ENCODE measurements at regions not wholly inside any gene's neighbourhood (a gene's known extent, or its start where the extent isn't known, plus 50 kb on each side); places are given as distances from the start of the nearest gene placed in this dataset.

DNA sequence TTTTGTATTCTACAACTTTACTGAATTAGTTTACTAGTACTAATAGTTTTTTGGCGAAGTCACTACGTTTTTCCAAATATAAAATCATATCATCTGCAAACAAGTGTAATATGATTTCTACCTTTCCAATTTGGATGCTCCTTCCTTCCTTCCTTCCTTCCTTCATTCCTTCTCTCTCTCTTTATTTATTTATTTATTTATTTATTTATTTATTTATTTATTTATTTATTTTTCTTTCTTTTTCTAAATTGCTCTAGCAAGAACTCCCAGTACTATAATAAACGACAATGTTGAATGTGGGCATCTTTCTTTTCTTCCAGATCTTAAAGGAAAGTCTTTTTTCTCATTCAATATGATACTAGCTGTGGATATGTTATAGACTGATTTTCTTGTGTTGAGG lies 656.0 kb upstream of the LUZP2 start:
- no peaks in the 10 kb centered on the region for H3K9me3 ChIP-seq
- no peak overlapping the region for H3K4me3 ChIP-seq
- DNase-seq (no peak), ATAC-seq (no peak)
- 89 to 96% (median 91%) methylated on average over 3 of the region's 3 CpGs for WGBS, 3 donors
- intact Hi-C loops (cut with DNase I), result no loop called here
- TF ChIP-seq, protein P1, sequence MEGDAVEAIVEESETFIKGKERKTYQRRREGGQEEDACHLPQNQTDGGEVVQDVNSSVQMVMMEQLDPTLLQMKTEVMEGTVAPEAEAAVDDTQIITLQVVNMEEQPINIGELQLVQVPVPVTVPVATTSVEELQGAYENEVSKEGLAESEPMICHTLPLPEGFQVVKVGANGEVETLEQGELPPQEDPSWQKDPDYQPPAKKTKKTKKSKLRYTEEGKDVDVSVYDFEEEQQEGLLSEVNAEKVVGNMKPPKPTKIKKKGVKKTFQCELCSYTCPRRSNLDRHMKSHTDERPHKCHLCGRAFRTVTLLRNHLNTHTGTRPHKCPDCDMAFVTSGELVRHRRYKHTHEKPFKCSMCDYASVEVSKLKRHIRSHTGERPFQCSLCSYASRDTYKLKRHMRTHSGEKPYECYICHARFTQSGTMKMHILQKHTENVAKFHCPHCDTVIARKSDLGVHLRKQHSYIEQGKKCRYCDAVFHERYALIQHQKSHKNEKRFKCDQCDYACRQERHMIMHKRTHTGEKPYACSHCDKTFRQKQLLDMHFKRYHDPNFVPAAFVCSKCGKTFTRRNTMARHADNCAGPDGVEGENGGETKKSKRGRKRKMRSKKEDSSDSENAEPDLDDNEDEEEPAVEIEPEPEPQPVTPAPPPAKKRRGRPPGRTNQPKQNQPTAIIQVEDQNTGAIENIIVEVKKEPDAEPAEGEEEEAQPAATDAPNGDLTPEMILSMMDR (IDR thresholded peaks at IDR 0.05), result no peak
- H3K36me3 ChIP-seq (ENCODE audit: insufficient read depth in 1 of 2, low read depth in 1 of 2), result no peaks in the 10 kb centered on the region
- no peaks in the 10 kb centered on the region for H3K4me1 ChIP-seq
- no peaks in the 10 kb centered on the region for H3K27me3 ChIP-seq (ENCODE audit: insufficient read depth in 3 of 3, low read length in 2 of 3)
- no peak overlapping the region for H3K27ac ChIP-seq

DNA sequence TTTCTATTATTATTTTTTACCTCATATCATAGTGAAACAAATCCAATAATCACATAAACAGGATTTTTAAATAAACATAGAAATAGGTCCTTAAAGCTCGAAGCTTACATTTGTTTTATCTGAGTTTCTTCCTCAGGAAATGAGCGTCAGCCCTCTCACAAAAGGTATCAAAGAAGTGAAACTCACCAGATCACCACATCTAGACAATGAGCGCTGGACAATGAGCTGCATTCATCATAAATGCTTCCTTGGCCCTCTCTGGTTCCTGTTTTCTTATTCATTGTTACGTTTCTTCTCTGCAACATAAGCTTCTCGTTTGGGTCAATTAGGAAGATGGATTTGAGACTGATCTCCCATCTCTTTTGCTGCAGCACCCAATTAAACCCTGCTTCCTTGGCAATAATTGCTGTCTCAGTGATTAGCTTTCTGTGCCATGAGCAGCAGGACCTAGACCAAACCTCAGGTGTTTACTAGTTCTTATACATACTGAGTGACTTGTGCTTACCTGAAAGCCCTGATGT lies 649.9 kb upstream of the LUZP2 start:
- TF ChIP-seq, protein P1 (IDR thresholded peaks at IDR 0.05), result no peak
- DNase-seq, result no peak

GRCh38 chr11:23851216-23851615 lies 645.6 kb upstream of the LUZP2 start:
- no peaks in the 10 kb centered on the region for H3K27me3 ChIP-seq (ENCODE audit: insufficient read depth in 3 of 3, low read length in 2 of 3)
- TF ChIP-seq, protein P1 (IDR thresholded peaks at IDR 0.05), result no peak
- H3K4me1 ChIP-seq, result no peaks in the 10 kb centered on the region
- WGBS, 3 donors, result 18 to 28% (median 18%) methylated on average over 1 of the region's 1 CpG
- no peaks in the 10 kb centered on the region for H3K9me3 ChIP-seq
- no peak overlapping the region for H3K4me3 ChIP-seq
- ATAC-seq (no peak), DNase-seq (no peak)
- H3K27ac ChIP-seq, result no peak overlapping the region
- intact Hi-C loops (cut with DNase I), result no loop called here
- H3K36me3 ChIP-seq (ENCODE audit: insufficient read depth in 1 of 2, low read depth in 1 of 2), result no peaks in the 10 kb centered on the region

More for the DNA sequence above, 649.9 kb upstream of the LUZP2 start:
- no peaks in the 10 kb centered on the region for H3K27me3 ChIP-seq (ENCODE audit: insufficient read depth in 3 of 3, low read length in 2 of 3)
- no peak overlapping the region for H3K4me3 ChIP-seq
- no peak for ATAC-seq
- H3K9me3 ChIP-seq, result no peaks in the 10 kb centered on the region
- 72 to 73% (median 72%) methylated on average over 5 of the region's 5 CpGs for WGBS, 3 donors
- no peaks in the 10 kb centered on the region for H3K36me3 ChIP-seq (ENCODE audit: insufficient read depth in 1 of 2, low read depth in 1 of 2)
- intact Hi-C loops (cut with DNase I), result no loop called here
- H3K4me1 ChIP-seq, result no peaks in the 10 kb centered on the region
- H3K27ac ChIP-seq, result no peak overlapping the region

- no peak overlapping the region for H3K27ac ChIP-seq
- H3K9me3 ChIP-seq, result no peaks in the 10 kb centered on the region
- H3K27me3 ChIP-seq (ENCODE audit: insufficient read depth in 3 of 3, low read length in 2 of 3), result no peaks in the 10 kb centered on the region
- no peak overlapping the region for H3K4me3 ChIP-seq
- DNase-seq (no peak), ATAC-seq (no peak)
- no peaks in the 10 kb centered on the region for H3K36me3 ChIP-seq (ENCODE audit: insufficient read depth in 1 of 2, low read depth in 1 of 2)
- H3K4me1 ChIP-seq, result no peaks in the 10 kb centered on the region
- WGBS, 3 donors, result 78 to 85% (median 84%) methylated on average over 1 of the region's 1 CpG
- TF ChIP-seq, protein P1 (IDR thresholded peaks at IDR 0.05), result no peak
- intact Hi-C loops (cut with DNase I), result no loop called here
Measured at GRCh38 chr11:23856654-23857053, 640.2 kb upstream of the LUZP2 start.

DNA sequence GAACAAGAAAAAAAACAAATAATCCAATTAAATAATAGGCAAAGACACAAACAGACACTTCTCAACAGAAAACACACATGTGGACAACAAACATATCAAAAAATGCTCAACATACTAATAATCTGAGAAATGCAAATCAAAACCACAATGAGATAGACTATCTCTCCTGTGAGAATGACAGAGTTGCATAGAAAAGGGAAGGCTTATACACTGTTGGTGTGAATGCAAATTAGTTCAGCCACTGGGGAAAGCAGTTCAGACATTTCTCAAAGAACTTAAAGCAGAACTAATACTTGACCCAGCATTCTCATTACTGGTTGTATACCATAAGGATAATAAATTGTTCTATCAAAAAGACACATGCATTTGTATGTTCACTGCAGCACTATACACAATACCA lies 637.8 kb upstream of the LUZP2 start:
- H3K36me3 ChIP-seq (ENCODE audit: insufficient read depth in 1 of 2, low read depth in 1 of 2), result no peaks in the 10 kb centered on the region
- ATAC-seq, result no peak
- H3K27ac ChIP-seq, result no peak overlapping the region
- H3K9me3 ChIP-seq, result no peaks in the 10 kb centered on the region
- no peak overlapping the region for H3K4me3 ChIP-seq
- TF ChIP-seq, protein P1 (IDR thresholded peaks at IDR 0.05), result no peak
- intact Hi-C loops (cut with DNase I), result no loop called here
- H3K27me3 ChIP-seq (ENCODE audit: insufficient read depth in 3 of 3, low read length in 2 of 3), result no peaks in the 10 kb centered on the region
- no peak for DNase-seq
- no peaks in the 10 kb centered on the region for H3K4me1 ChIP-seq
